OCI-LY1 (cell line): ENCODE measurements at regions not wholly inside any gene's neighbourhood (a gene's known extent, or its start where the extent isn't known, plus 50 kb on each side); places are given as distances from the start of the nearest gene placed in this dataset.

Source experiments
- H2AFZ ChIP-seq: fragments of 200-600 bp; sonication (generic), shearing (Covaris generic); 2 replicates; pipeline ENCODE4 v1.6.0; 2014; ENCODE audit warnings: antibody characterized with exemption, mild to moderate bottlenecking, low read length
- H3F3A ChIP-seq: fragments of 200-600 bp; sonication (generic), shearing (Covaris generic); 2 replicates; pipeline ENCODE4 v1.6.0; 2014; ENCODE audit warnings: mild to moderate bottlenecking, antibody characterized with exemption, low read length, moderate library complexity; ENCODE audit not compliant: insufficient read depth
- H3K27ac ChIP-seq: fragments of 200-600 bp; sonication (generic); 2 replicates; pipeline ENCODE4 v1.5.1; 2014; ENCODE audit warnings: low read length, mixed run types, mild to moderate bottlenecking, low read depth; ENCODE audit not compliant: poor library complexity, severe bottlenecking
- H3K27me3 ChIP-seq: fragments of 200-600 bp; sonication (generic); 2 replicates; pipeline ENCODE4 v1.6.0; 2014; ENCODE audit warnings: antibody characterized with exemption, mild to moderate bottlenecking, low read length, moderate library complexity; ENCODE audit not compliant: insufficient read depth
- H3K36me3 ChIP-seq: fragments of 200-600 bp; sonication (generic); 2 replicates; pipeline ENCODE4 v1.6.1; 2014; ENCODE audit warnings: mild to moderate bottlenecking, antibody characterized with exemption, low read length, moderate library complexity, mixed read lengths; ENCODE audit not compliant: insufficient read depth
- H3K4me1 ChIP-seq: fragments of 200-600 bp; sonication (generic); 2 replicates; pipeline ENCODE4 v1.5.1; 2014; ENCODE audit warnings: mild to moderate bottlenecking, low read length, moderate library complexity; ENCODE audit not compliant: insufficient read depth, severe bottlenecking
- H3K4me2 ChIP-seq: fragments of 200-600 bp; sonication (generic), shearing (Covaris generic); 2 replicates; pipeline ENCODE4 v1.6.1; 2014; ENCODE audit warnings: low read length
- H3K4me3 ChIP-seq: fragments of 200-600 bp; sonication (generic); 2 replicates; pipeline ENCODE4 v1.5.1; 2014; ENCODE audit warnings: low read length, low read depth, mild to moderate bottlenecking, mixed read lengths; ENCODE audit not compliant: poor library complexity, severe bottlenecking
- H3K79me2 ChIP-seq: fragments of 200-600 bp; shearing (Covaris generic); 2 replicates; pipeline ENCODE4 v1.6.1; 2016; ENCODE audit warnings: mixed run types, low read length, mixed read lengths; ENCODE audit not compliant: insufficient read depth
- H3K9ac ChIP-seq: fragments of 200-600 bp; sonication (generic), shearing (Covaris generic); 2 replicates; pipeline ENCODE4 v1.6.1; 2014; ENCODE audit warnings: mild to moderate bottlenecking, low read length, mixed read lengths
- H3K9me2 ChIP-seq: fragments of 200-600 bp; sonication (generic), shearing (Covaris generic); 2 replicates; pipeline ENCODE4 v1.6.1; 2014; ENCODE audit warnings: low read depth, mild to moderate bottlenecking, low read length, mixed read lengths
- H3K9me3 ChIP-seq: fragments of 200-600 bp; shearing (Covaris generic); 2 replicates; pipeline ENCODE4 v1.6.1; 2014; ENCODE audit warnings: low read length, mixed read lengths
- H4K20me1 ChIP-seq: fragments of 200-600 bp; sonication (generic), shearing (Covaris generic); 2 replicates; pipeline ENCODE4 v1.6.0; 2016; ENCODE audit warnings: mild to moderate bottlenecking, low read length; ENCODE audit not compliant: insufficient read depth
- EZH2 ChIP-seq: fragments of 200-600 bp; sonication (generic), shearing (Covaris generic); IDR thresholded peaks from 2 replicates; pipeline ENCODE4 v1.8.0; 2017; ENCODE audit warnings: borderline replicate concordance, mixed run types, mild to moderate bottlenecking, antibody characterized with exemption, low read length, moderate library complexity, mixed read lengths
- TF ChIP-seq, protein P1 (sequence below): fragments of 200-600 bp; sonication (generic), shearing (Covaris generic); IDR thresholded peaks from 2 replicates; pipeline ENCODE4 v1.5.1; 2017; ENCODE audit warnings: mild to moderate bottlenecking, antibody characterized with exemption, low read length, moderate library complexity, mixed read lengths

- TF ChIP-seq EZH2, result no peak
- TF ChIP-seq, protein P1, sequence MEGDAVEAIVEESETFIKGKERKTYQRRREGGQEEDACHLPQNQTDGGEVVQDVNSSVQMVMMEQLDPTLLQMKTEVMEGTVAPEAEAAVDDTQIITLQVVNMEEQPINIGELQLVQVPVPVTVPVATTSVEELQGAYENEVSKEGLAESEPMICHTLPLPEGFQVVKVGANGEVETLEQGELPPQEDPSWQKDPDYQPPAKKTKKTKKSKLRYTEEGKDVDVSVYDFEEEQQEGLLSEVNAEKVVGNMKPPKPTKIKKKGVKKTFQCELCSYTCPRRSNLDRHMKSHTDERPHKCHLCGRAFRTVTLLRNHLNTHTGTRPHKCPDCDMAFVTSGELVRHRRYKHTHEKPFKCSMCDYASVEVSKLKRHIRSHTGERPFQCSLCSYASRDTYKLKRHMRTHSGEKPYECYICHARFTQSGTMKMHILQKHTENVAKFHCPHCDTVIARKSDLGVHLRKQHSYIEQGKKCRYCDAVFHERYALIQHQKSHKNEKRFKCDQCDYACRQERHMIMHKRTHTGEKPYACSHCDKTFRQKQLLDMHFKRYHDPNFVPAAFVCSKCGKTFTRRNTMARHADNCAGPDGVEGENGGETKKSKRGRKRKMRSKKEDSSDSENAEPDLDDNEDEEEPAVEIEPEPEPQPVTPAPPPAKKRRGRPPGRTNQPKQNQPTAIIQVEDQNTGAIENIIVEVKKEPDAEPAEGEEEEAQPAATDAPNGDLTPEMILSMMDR, result no peak
- no peaks in the 10 kb centered on the region for H3K9me2 ChIP-seq
- no peak overlapping the region for H3K4me2 ChIP-seq
- H2AFZ ChIP-seq, result no peak overlapping the region
- H3K9me3 ChIP-seq, result no peaks in the 10 kb centered on the region
- no peaks in the 10 kb centered on the region for H3K36me3 ChIP-seq
- no peaks in the 10 kb centered on the region for H3K79me2 ChIP-seq
- no peaks in the 10 kb centered on the region for H3F3A ChIP-seq
- no peak overlapping the region for H3K27ac ChIP-seq
- no peak overlapping the region for H3K4me3 ChIP-seq
- H4K20me1 ChIP-seq, result no peaks in the 10 kb centered on the region
- no peaks in the 10 kb centered on the region for H3K27me3 ChIP-seq
- no peak overlapping the region for H3K9ac ChIP-seq
- no peaks in the 10 kb centered on the region for H3K4me1 ChIP-seq
These were observed 384.7 kb downstream of the C6orf118 start for GRCh38 chr6:164924674-164925073.

DNA sequence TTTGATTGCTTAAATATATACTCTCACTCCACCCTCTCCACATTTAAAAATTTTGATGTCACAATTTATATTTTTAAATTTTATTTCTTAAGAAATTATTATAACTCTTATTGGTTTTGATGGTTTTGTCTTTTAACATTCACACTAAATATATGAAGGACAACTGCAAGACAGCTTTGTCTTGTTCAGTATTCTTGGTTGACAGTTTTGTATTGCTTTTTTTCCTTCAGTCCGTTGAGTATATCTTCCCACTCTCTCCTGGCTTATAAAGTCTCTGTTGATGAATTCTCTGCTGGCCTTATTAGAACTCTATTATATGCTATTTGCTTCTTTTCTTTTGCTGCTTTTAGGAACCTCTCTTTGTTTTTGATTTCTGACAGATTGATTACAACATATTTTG is 392.2 kb downstream of the C6orf118 start:
- H3K27me3 ChIP-seq, result no peaks in the 10 kb centered on the region
- no peak overlapping the region for H3K27ac ChIP-seq
- H3K79me2 ChIP-seq, result no peaks in the 10 kb centered on the region
- no peak overlapping the region for H3K9ac ChIP-seq
- no peak overlapping the region for H3K4me2 ChIP-seq
- H3K36me3 ChIP-seq, result no peaks in the 10 kb centered on the region
- no peaks in the 10 kb centered on the region for H4K20me1 ChIP-seq
- TF ChIP-seq, protein P1, result no peak
- no peak for TF ChIP-seq EZH2
- no peaks in the 10 kb centered on the region for H3K9me3 ChIP-seq
- H3K9me2 ChIP-seq, result no peaks in the 10 kb centered on the region
- H2AFZ ChIP-seq, result no peak overlapping the region
- no peaks in the 10 kb centered on the region for H3K4me1 ChIP-seq
- no peak overlapping the region for H3K4me3 ChIP-seq
- H3F3A ChIP-seq, result no peaks in the 10 kb centered on the region

DNA sequence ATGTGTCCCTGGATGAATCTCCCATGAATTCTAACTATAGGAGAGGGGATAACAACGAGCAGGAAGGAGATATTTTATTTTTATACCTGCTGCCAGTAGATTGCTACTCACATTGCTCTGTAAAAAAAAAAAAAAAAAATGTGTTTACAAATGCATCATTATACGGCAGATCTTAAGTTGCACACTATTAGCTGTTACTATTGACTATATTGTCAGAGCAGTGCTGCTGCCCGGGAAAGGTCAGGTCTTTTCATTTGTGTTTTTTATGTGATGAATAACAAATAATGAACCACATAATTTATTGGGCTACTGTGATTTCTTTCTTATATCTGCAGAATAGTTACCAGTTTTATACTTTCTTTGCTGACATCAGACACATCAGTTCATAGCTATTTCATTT is 393.3 kb downstream of the C6orf118 start:
- Histone ChIP-seq H3K9ac (no peak overlapping the region), H3K36me3 (no peaks in the 10 kb centered on the region)
- TF ChIP-seq, protein P1, result no peak
- TF ChIP-seq EZH2, result no peak

More for the DNA sequence above, 393.3 kb downstream of the C6orf118 start:
- Histone ChIP-seq H2AFZ (no peak overlapping the region), H4K20me1 (no peaks in the 10 kb centered on the region), H3K4me2 (no peak overlapping the region), H3K4me1 (no peaks in the 10 kb centered on the region), H3K9me2 (no peaks in the 10 kb centered on the region), H3F3A (no peaks in the 10 kb centered on the region), H3K9me3 (no peaks in the 10 kb centered on the region), H3K4me3 (no peak overlapping the region), H3K27ac (no peak overlapping the region), H3K79me2 (no peaks in the 10 kb centered on the region), H3K27me3 (no peaks in the 10 kb centered on the region)
